CD4-positive, alpha-beta T cell treated with Interleukin-6 at 100 ng/mL for 8 hours (primary cell): ENCODE measurements at regions not wholly inside any gene's neighbourhood (a gene's known extent, or its start where the extent isn't known, plus 50 kb on each side); places are given as distances from the start of the nearest gene placed in this dataset.
"Not testable (repeated sequence)": the region's sequence is repeated elsewhere in the genome, so short reads cannot be mapped to it uniquely, and the experiment has no call there.

Experiments used
- DNase-seq: peaks from one replicate; pipeline ENCODE4 v3.0.0-alpha.2; 2020; ENCODE audit warnings: mixed read lengths, low spot score

DNA sequence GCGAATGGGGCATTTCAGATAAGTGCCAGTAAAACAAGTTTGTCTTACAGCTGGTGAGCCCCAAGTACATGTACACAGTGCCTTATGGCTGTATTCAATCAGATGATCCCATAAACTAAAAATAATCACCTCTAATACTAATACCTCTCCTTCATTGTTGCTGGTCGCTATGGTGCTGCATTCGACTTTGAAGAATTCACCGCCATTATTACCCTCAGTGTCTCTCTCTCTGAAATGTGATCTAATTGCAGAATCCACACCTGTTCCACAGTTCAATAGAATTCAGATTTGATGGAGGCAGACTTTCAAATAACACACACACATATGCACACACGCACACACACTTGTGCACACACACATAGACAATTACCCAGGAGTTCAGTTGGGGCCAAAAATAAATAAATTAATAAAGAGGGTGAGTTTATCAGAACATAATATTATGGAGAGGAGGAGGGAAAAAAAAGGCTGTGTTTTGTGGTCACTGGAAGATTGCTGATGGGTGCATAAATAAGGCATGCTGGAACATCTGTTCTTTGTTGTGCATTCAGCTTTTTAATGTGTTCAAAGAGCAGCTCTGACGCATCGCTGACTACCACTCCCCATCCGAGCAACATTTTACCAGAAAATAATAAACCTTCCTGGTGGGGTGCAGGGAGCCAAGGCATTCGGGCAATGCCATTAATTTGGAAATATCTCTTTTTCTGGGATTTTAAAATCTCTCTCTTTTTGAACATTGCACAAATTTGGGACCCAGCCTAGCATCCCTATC, 235.7 kb downstream of the SATB1 start:
- DNase-seq, result no peak

DNA sequence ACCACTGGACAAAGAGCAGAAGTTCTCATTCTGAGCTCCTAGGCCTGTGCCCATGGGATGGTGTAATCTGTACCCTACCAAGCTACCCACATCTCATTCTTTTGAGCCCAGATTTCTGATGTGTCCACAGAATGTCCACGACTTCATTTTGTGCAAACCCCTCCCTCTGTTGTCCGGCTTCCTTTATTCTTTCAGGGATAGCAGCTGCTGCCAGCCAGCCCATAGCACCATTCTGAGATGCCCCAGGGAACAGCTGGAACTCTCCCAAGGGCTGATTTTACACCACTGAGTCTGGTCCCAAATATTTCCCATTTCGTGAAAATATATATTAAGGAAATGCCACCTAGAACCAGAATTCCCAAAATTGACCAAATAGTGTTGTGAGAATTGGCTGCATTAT, 236.6 kb downstream of the SATB1 start:
- no peak for DNase-seq

DNA sequence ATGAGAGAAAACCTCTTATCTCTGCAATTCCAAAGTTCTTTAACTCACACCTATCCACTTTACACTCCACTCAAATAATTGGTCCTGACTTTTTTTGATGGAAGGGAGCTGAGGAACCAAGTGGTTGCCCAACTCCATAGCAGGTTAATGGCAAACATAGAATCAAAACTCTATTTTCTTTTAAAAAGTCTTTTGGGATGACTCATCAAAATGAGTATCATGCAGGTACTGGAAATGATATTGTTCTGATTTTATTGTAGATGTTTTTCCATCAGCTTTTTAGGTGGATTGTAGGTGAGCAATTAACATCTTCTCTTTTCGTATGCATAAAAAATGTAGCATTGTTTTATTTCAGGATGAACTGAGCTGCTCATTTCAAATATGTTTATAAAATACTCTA, 239.5 kb downstream of the SATB1 start:
- no peak for DNase-seq

DNA sequence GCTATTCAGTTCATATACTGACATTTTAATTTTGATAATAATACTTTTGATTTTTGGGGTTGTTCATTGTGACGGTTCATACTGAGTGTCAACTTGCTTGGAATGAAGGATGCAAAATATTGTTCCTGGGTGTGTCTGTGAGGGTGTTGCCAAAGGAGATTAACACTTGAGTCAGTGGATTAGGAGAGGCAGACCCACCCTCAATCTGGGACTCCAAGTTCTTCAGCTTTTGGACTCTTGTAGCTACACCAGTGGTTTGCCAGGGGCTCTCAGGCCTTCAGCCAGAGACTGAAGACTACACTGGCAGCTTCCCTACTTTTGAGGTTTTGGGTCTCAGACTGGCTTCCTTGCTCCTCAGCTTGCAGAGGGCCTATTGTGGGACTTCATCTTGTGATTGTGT, 242.2 kb downstream of the SATB1 start:
- not testable (repeated sequence) for DNase-seq

DNA sequence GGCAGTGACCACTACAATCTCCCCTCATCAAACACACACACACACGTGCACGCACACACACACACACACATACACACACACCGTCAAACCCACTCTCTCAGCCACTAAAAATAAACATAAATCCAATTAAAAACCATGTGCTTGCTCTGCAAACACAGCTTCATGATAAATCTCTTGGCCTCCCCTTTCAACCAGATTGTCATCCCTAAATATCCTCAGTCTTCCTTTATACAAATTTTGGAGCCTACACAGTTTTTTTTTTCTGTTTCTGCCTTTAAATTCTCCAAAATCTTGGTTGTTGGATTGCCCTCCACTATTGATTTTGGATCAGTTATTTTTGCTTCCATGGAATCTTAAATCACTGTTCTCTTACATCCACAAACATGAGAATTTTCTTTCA, 245.6 kb downstream of the SATB1 start:
- no peak for DNase-seq

DNA sequence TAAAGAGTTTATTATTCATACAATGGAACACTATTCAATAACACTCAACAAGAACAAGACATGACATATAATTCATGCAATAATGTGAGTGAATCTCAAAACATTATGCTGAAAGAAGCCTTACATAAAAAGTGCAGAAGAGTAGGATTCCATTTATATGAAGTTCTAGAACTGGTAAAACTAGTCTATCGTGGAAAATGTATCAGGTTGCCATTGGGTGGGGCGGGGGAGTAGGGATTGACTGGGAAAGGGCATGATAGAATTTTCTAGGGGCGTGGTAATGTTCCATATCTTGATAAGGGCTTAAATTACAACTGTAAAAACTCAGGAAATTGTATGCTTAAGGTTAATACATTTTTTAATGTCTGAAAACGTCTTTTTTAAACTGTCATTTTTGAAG, 247.9 kb downstream of the SATB1 start:
- DNase-seq, result no peak

DNA sequence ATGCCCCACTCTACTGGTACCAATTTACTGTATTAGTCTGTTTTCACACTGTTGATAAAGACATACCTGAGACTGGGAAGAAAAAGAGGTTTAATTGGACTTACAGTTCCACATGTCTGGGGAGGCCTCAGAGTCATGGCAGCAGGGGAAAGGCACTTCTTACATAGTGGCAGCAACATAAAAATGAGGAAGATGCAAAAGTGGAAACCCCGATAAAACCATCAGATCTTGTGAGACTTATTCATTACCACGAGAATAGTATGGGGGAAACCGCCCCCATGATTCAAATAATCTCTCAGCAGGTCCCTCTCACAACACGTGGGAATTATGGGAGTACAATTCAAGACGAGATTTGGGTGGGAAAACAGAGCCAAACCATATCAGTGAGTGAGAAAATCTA, 251.2 kb downstream of the SATB1 start:
- DNase-seq, result not testable (repeated sequence)

DNA sequence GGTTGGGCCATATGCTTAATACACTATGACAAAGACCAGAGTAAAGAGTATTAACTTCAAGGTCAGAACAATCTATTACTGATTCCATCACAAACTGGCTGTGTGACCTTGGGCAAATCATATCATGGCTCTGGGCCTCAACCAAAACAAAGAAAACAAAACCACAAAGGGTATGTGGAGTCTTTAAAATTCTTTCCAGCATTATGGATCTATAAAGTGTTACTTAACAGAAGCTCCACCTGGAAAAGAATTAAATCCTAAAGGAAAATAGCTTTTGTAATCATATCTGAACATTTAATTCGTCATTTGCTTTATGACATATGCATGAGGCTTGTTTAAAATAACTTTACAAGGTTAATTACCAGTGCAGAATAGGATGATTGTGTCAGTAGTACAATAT, 265.5 kb downstream of the SATB1 start:
- no peak for DNase-seq

DNA sequence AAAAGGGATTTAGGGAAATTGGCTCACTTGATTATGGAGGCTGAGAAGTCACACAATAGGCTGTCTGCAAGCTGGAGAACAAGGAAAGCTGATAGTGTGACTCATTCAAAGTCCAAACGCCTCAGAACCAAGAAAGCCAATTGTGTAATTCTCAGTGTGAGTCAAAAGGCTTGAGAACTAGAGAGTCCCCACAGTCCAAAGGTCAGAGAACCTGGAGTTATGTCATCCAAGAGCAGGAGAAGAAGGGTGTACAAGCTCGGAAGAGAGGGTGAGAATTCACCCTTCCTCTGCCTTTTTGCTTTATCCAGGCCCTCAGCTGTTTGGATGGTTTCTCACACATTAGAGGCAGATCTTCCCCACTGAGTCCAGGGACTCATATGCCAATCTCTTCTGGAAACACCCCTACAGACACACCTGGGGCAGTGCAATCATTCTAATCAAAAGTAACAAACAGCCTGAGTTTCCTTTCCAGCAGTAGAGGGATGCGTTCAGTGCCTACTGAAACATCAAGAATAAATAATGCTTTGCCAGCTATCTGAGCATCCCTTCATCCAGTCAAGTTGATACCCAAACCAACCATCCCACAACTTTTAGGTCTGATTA, 271.5 kb downstream of the SATB1 start:
- no peak for DNase-seq

DNA sequence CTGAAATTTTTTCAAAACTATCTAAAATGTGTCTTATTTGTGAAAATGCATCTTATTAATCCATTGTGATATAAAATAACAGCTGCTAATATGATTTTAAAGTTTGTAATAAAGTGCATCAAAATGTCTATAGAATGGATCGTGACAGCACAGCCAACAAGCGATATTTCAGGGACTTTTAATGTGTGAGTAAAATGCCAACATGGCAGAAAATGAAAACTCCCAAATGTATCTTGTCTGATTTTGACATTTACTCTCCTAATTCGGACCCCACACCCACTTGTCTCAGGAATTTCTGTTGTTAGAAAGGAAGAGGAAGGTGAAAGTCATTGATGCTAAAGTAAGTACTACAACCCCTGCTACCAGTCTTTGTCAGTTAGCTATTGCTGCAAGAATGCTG, 273.9 kb downstream of the SATB1 start:
- DNase-seq, result no peak

DNA sequence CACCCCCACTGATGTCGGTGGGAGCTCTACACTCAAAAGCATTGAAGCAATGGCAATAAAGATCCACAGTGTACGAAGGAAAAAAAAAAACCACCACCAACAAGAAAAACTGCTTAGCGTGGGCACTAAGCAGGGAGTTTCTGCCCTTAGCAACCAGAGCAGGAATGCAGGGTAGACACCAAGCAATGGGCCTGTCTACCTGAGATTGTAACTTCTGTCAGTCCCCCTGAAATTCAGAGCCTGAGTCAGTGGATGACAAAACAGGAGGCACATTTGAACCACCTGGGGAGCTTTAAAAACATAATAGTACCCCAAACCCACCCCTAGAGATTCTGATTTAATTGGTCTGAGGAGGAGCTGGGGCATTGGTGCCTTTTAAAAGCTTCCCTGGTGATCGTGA, 275.2 kb downstream of the SATB1 start:
- DNase-seq, result no peak

DNA sequence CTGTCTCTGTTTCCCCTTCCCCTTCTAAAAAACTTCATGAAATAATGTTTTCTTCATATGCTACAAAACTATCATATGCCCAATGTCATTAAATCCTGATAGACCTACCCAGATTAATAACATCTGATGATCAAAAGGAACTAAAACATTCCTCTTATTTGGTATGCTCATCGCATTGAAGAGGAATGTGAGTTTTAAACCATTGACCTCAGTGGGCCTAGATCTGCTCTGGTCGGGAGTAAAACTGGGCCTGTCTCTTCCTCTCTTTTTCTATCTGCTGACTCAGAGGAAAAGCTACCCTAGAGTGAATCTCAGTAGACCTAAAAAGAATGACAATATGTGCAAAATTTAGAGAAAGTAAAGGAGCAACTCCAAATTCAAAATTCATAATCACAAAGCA, 275.8 kb downstream of the SATB1 start:
- DNase-seq, result no peak

DNA sequence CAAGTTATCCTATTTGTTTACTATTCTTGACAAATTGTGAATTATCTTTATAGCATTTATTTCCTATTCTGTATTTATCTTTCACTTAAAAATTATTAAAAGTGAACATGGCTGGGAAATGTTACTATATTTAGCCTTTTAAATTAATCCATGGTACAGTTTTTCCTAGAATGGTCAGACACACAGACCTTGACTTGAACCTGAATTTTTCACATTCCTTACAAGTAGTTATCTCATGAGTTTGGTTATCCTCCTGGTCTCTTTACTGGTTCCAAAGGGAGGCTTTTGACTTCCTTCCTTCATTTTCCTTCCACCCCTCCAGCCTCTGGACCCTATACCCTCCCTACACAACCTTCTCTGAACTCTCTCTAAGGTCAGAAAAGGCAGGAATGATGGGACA, 280.6 kb downstream of the SATB1 start:
- no peak for DNase-seq

DNA sequence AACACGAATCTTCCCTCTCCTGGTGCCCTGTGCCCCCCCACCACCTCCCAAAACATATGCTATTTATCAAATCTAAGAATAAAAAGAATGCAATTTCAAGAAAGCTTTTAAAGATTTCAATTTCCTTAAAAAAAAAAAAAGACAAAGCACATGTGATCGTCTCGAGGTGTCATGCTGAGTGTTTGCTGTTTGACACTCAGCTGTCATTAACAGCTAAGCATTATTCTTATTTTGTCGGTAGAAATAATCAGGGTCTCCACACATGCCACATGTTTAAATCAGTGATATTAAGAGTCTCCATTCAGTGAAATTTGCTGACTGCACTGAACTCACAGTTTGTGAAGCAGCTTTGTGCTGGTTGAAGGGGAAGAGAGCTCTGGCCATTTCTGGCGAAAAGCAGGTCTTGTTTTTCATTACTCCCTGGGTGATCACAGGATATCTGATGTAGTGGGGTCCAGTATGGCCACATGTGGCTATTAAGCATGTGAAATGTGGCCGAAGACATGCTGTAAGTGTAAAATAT, 281.8 kb downstream of the SATB1 start:
- no peak for DNase-seq

DNA sequence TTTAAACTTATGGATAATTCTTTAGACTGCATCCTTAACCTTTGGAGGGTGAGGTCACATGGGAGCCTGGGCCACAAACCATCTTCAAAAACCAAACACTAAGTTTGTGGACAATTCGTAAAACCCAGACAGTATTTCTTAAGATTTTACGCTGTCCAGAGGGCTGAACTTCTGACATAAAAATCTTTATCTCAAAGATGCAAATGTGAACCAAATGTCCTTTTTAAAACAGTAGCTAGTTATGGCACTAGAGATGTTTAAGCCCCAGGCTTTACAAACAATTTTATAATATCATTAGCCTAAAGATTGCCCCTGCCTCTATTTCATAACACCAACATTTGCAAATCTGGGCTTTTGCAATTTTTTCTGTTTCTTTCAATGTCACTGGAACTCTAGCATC, 287.2 kb downstream of the SATB1 start:
- DNase-seq, result no peak

DNA sequence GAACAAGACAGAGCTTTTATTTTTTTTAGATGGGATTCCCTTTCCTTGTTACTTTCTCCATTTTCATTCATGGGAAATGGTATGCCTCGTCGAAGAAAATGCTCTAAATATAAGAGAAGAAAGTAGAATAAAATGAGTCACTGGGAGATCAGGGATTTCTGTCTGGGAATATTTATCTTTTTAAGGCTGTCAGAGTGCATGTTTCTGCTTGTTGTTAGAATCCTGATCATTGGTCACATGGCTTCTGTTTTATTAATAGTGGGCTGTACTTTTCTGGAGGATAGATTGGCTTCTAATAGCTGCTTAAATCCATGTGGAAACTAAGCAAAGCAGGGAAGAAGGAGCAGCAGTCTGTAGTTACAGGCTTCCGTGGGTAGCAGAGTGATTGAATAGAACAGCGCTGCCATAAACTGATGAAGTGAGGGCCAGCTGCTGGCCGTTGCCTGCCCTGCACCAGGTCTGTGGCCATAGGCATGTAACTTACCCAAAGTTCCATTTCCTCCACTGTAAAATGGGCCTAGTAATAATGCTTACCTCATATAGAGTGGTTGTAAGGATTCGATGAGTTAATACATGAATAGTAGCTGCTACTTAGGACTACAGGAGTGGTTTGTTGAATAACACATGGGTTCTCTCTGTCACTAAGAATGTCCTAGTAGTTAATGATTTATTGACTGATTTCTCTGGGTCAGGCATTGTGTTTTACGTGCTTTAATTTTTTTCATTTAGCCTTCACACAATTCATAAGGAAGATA, 289.9 kb downstream of the SATB1 start:
- DNase-seq, result no peak

DNA sequence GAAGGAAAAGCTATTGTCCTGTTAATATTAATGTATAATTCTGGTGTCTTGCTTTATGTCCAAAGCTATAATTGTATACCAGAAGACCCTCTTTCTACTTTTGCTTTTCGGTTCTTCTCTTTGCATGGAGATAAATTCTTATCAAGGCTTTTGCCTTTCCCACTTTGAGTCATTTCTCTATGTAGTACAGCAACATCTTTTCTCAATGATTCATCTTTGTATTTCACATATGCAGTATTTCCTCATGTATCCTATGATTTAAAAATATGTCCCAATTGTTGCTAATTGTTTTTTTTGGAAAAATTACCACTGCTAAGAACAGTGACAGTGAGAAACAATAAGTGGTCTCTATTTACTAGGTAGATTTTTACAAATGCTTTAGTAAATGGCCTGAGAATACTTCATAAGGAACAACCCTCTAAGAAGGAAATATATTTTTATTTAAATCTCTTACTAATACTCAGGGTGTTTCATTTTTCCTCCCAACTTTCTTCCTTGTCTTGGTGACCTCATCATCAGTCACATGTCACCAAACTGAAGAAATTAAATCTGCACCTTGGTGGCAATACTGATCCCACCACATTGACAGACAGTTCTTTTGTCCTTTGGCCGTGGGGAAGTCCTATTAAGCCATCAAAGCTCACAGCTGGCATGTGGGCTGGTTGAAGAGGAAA, 290.6 kb downstream of the SATB1 start:
- DNase-seq, result no peak

DNA sequence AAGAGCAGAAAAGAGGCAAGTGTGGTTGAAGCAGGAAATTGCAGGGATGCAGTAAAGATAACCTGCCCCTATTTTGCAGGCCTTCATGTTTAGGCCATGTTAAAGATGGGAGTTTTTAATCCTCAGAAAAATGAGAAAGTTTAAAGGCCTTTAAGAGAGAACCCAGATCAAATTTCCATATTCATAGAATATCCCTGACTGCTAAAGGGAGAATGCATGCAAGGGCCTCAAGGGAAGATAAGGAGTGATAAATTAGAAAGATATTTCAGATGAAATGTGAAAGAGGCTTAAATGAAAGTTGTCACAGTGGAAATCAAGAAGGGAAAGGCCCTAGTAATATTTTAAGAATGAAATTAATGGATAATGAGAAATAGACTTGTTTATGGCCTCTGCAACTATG, 292.1 kb downstream of the SATB1 start:
- no peak for DNase-seq

DNA sequence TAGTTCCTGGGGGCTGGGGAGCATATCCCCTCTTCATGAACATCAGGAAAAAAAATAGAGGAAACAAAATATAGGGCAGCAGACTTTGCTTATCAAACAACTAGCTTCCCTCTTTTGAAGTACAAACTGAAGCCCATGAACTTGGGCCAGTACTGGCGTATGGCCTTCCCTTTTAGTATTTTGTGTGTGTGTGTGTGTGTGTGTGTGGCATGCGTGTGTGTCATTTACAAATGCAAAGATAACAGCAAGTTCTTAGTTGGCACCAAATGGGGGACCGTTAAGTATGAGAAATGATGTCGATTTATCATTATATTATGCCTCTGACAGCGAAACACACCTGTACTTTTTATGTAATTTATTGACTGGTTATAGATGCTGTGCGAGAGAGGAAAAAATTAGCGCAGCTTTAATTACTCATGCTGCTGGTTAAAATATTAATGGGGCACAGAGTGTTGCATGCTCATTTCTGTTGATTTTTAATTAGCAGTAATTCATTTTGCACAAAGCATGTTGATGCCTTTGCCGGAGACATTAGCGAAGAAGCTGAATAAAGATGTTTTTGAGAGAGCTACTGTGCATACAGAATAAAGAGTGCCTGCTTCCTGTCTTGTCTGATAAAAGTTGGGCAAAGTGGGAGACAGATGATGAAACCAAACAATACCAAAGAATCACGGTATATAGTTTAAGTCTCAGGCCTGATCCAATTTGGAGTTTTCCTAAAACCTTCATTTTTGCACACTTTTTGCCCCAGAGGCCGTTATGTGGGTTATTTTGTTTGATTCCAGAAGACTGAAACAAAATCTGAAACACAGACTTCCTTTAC, 297.1 kb downstream of the SATB1 start:
- no peak for DNase-seq

DNA sequence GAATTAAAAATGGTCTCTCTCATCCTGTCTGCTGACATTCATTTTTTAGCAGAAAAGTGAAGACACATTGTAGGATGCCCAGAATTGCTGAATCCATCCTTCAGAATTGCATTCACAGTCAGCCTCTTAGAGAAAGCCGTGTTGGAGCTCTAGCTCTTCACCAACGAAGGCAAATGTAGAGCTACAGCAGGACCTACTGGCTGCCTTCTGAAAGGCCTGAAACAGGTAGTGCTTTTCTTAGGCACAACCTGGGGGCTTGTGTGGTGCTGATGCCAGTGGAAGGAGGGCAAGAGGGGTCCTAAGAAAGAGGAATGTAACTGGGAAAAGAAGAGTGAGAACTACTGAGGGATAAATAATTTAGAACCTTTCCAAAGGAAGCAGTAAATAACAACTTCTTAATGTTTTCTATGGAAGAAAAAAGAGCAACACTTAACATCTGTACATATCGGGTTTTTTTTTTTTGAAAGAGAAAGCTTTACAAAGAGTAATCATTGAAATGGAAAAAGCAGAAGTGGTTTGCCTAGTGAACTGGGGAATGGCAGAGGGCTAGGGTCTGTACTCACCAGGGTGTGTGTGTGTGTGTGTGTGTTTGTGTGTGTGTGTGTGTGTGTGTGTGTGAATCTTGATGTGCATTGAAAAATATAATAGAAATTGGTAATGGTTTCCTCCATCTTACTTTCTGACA, 297.8 kb downstream of the SATB1 start:
- DNase-seq, result no peak

DNA sequence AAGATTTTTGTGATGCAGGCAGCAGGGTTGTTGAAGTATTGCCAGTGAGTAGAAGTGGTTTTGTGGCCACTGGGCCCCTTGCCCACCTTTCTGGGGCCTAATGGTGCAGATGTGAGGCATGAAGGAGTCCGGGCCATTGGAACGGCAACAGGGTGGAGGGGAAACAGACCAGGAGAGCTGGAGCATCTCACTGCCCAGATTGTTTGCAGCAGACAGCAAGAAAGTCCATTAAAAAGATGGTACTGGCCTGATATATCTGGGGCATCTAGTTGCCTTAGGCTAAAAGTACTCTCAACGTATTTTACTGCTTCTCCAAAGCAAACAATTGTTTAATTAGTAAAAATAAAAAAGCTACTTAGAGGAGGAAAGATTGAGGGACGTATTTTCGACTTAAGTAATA, 298.4 kb downstream of the SATB1 start:
- DNase-seq, result no peak
